ENCODE measurements at regions not wholly inside any gene's neighbourhood (a gene's known extent, or its start where the extent isn't known, plus 50 kb on each side); places are given as distances from the start of the nearest gene placed in this dataset.
"Not testable (repeated sequence)": the region's sequence is repeated elsewhere in the genome, so short reads cannot be mapped to it uniquely, and the experiment has no call there.

GRCh38 chr2:78782196-78782595 is 243.3 kb upstream of the REG3G start:
- H3K27me3 Mint-ChIP-seq: no peaks in the 10 kb centered on the region
- no peaks in the 10 kb centered on the region for H3K4me1 Mint-ChIP-seq (ENCODE audit: low read depth in 2 of 2)
- peaks cover 5% of the 10 kb centered on the region for H3K36me3 Mint-ChIP-seq
- no peak for DNase-seq (ENCODE audit: low spot score)
- H3K27ac Mint-ChIP-seq: no peak overlapping the region
- H3K9me3 Mint-ChIP-seq: peaks cover 15% of the 10 kb centered on the region
- no peak for ATAC-seq
- no peak overlapping the region for H3K4me3 Mint-ChIP-seq

GRCh38 chr2:78811955-78812610 is 213.4 kb upstream of the REG3G start:
- H3K36me3 Mint-ChIP-seq: peaks cover 5% of the 10 kb centered on the region
- no peak overlapping the region for H3K4me3 Mint-ChIP-seq
- DNase-seq (ENCODE audit: low spot score) (no peak), ATAC-seq (no peak)
- H3K27me3 Mint-ChIP-seq: no peaks in the 10 kb centered on the region
- peaks cover 17% of the 10 kb centered on the region for H3K9me3 Mint-ChIP-seq
- no peak overlapping the region for H3K27ac Mint-ChIP-seq
- H3K4me1 Mint-ChIP-seq (ENCODE audit: low read depth in 2 of 2): no peaks in the 10 kb centered on the region

GRCh38 chr2:78814331-78814986 is 211.0 kb upstream of the REG3G start:
- no peaks in the 10 kb centered on the region for H3K4me1 Mint-ChIP-seq (ENCODE audit: low read depth in 2 of 2)
- DNase-seq (ENCODE audit: low spot score) (no peak), ATAC-seq (no peak)
- no peaks in the 10 kb centered on the region for H3K27me3 Mint-ChIP-seq
- peaks cover 15% of the 10 kb centered on the region for H3K9me3 Mint-ChIP-seq
- H3K27ac Mint-ChIP-seq: no peak overlapping the region
- H3K4me3 Mint-ChIP-seq: no peak overlapping the region
- peaks cover 5% of the 10 kb centered on the region for H3K36me3 Mint-ChIP-seq

GRCh38 chr2:78817430-78817829 is 208.1 kb upstream of the REG3G start:
- H3K4me3 Mint-ChIP-seq: no peak overlapping the region
- DNase-seq (ENCODE audit: low spot score): no peak
- peaks cover 18% of the 10 kb centered on the region for H3K9me3 Mint-ChIP-seq
- ATAC-seq: no peak
- H3K27ac Mint-ChIP-seq: no peak overlapping the region
- no peaks in the 10 kb centered on the region for H3K27me3 Mint-ChIP-seq
- peaks cover 10% of the 10 kb centered on the region for H3K36me3 Mint-ChIP-seq
- H3K4me1 Mint-ChIP-seq (ENCODE audit: low read depth in 2 of 2): no peaks in the 10 kb centered on the region

GRCh38 chr2:78832481-78832880 is 193.0 kb upstream of the REG3G start:
- ATAC-seq (no peak), DNase-seq (ENCODE audit: low spot score) (no peak)
- no peaks in the 10 kb centered on the region for H3K27me3 Mint-ChIP-seq
- no peaks in the 10 kb centered on the region for H3K4me1 Mint-ChIP-seq (ENCODE audit: low read depth in 2 of 2)
- peaks cover 22% of the 10 kb centered on the region for H3K9me3 Mint-ChIP-seq
- H3K27ac Mint-ChIP-seq: no peak overlapping the region
- no peak overlapping the region for H3K4me3 Mint-ChIP-seq
- no peaks in the 10 kb centered on the region for H3K36me3 Mint-ChIP-seq

GRCh38 chr2:78839259-78839658 is 186.2 kb upstream of the REG3G start:
- Mint-ChIP-seq H3K36me3 (no peaks in the 10 kb centered on the region), H3K27me3 (no peaks in the 10 kb centered on the region), H3K27ac (no peak overlapping the region), H3K9me3 (peaks cover 18% of the 10 kb centered on the region), H3K4me3 (no peak overlapping the region), H3K4me1 (ENCODE audit: low read depth in 2 of 2) (no peaks in the 10 kb centered on the region)
- ATAC-seq (no peak), DNase-seq (ENCODE audit: low spot score) (no peak)

GRCh38 chr2:78840311-78840710 is 185.2 kb upstream of the REG3G start:
- not testable (repeated sequence) for H3K4me1 Mint-ChIP-seq (ENCODE audit: low read depth in 2 of 2); ATAC-seq

GRCh38 chr2:78845664-78846185 is 179.8 kb upstream of the REG3G start:
- Mint-ChIP-seq H3K9me3 (peaks cover 8% of the 10 kb centered on the region), H3K27ac (no peak overlapping the region), H3K4me1 (ENCODE audit: low read depth in 2 of 2) (no peaks in the 10 kb centered on the region), H3K4me3 (no peak overlapping the region), H3K27me3 (no peaks in the 10 kb centered on the region), H3K36me3 (no peaks in the 10 kb centered on the region)
- DNase-seq (ENCODE audit: low spot score) (no peak), ATAC-seq (no peak)

More at GRCh38 chr2:78840311-78840710, 185.2 kb upstream of the REG3G start:
- not testable (repeated sequence) for DNase-seq (ENCODE audit: low spot score); H3K27me3 Mint-ChIP-seq; H3K27ac Mint-ChIP-seq; H3K36me3 Mint-ChIP-seq; H3K4me3 Mint-ChIP-seq
- peaks cover 15% of the 10 kb centered on the region for H3K9me3 Mint-ChIP-seq

GRCh38 chr2:78861546-78861945 is 164.0 kb upstream of the REG3G start:
- H3K4me3 Mint-ChIP-seq: no peak overlapping the region
- no peak overlapping the region for H3K27ac Mint-ChIP-seq
- H3K4me1 Mint-ChIP-seq (ENCODE audit: low read depth in 2 of 2): no peaks in the 10 kb centered on the region
- H3K27me3 Mint-ChIP-seq: no peaks in the 10 kb centered on the region
- peaks cover 4% of the 10 kb centered on the region for H3K36me3 Mint-ChIP-seq
- DNase-seq (ENCODE audit: low spot score) (no peak), ATAC-seq (no peak)
- H3K9me3 Mint-ChIP-seq: peaks cover 12% of the 10 kb centered on the region

- DNase-seq (ENCODE audit: low spot score) (no peak), ATAC-seq (no peak)
- peaks cover 4% of the 10 kb centered on the region for H3K36me3 Mint-ChIP-seq
- H3K27me3 Mint-ChIP-seq: no peaks in the 10 kb centered on the region
- H3K4me3 Mint-ChIP-seq: no peak overlapping the region
- H3K9me3 Mint-ChIP-seq: peaks cover 15% of the 10 kb centered on the region
- no peaks in the 10 kb centered on the region for H3K4me1 Mint-ChIP-seq (ENCODE audit: low read depth in 2 of 2)
- no peak overlapping the region for H3K27ac Mint-ChIP-seq
These were observed 161.3 kb upstream of the REG3G start for GRCh38 chr2:78864205-78864604.

GRCh38 chr2:78865667-78866066 is 159.8 kb upstream of the REG3G start:
- no peak for DNase-seq (ENCODE audit: low spot score)
- peaks cover 18% of the 10 kb centered on the region for H3K9me3 Mint-ChIP-seq
- peaks cover 4% of the 10 kb centered on the region for H3K36me3 Mint-ChIP-seq
- no peak overlapping the region for H3K27ac Mint-ChIP-seq
- ATAC-seq: no peak
- H3K4me3 Mint-ChIP-seq: no peak overlapping the region
- no peaks in the 10 kb centered on the region for H3K27me3 Mint-ChIP-seq
- H3K4me1 Mint-ChIP-seq (ENCODE audit: low read depth in 2 of 2): no peaks in the 10 kb centered on the region

- DNase-seq (ENCODE audit: low spot score) (no peak), ATAC-seq (no peak)
- Mint-ChIP-seq H3K27me3 (no peaks in the 10 kb centered on the region), H3K4me1 (ENCODE audit: low read depth in 2 of 2) (no peaks in the 10 kb centered on the region), H3K27ac (no peak overlapping the region), H3K4me3 (no peak overlapping the region), H3K36me3 (no peaks in the 10 kb centered on the region), H3K9me3 (peaks cover 14% of the 10 kb centered on the region)
These were observed 155.0 kb upstream of the REG3G start for GRCh38 chr2:78870343-78870967.

- no peaks in the 10 kb centered on the region for H3K36me3 Mint-ChIP-seq
- no peaks in the 10 kb centered on the region for H3K4me1 Mint-ChIP-seq (ENCODE audit: low read depth in 2 of 2)
- H3K27ac Mint-ChIP-seq: no peak overlapping the region
- no peak for DNase-seq (ENCODE audit: low spot score)
- ATAC-seq: no peak
- H3K9me3 Mint-ChIP-seq: peaks cover 12% of the 10 kb centered on the region
- H3K4me3 Mint-ChIP-seq: no peak overlapping the region
- H3K27me3 Mint-ChIP-seq: no peaks in the 10 kb centered on the region
These were observed 152.0 kb upstream of the REG3G start for GRCh38 chr2:78873526-78873925.

GRCh38 chr2:78876316-78876688 is 149.2 kb upstream of the REG3G start:
- H3K4me1 Mint-ChIP-seq (ENCODE audit: low read depth in 2 of 2): no peaks in the 10 kb centered on the region
- ATAC-seq (no peak), DNase-seq (ENCODE audit: low spot score) (no peak)
- H3K4me3 Mint-ChIP-seq: no peak overlapping the region
- peaks cover 6% of the 10 kb centered on the region for H3K9me3 Mint-ChIP-seq
- no peak overlapping the region for H3K27ac Mint-ChIP-seq
- H3K36me3 Mint-ChIP-seq: no peaks in the 10 kb centered on the region
- no peaks in the 10 kb centered on the region for H3K27me3 Mint-ChIP-seq
